ENCODE measurements at regions not wholly inside any gene's neighbourhood (a gene's known extent, or its start where the extent isn't known, plus 50 kb on each side); places are given as distances from the start of the nearest gene placed in this dataset.

- no peaks in the 10 kb centered on the region for H3K4me1 ChIP-seq (ENCODE audit: control insufficient read depth, insufficient read depth, low read length)
- Mint-ChIP-seq H3K4me3 (no peak overlapping the region), H3K36me3 (no peaks in the 10 kb centered on the region), H3K9me3 (no peaks in the 10 kb centered on the region), H3K4me1 (no peaks in the 10 kb centered on the region), H3K27ac (no peak overlapping the region), H3K27me3 (ENCODE audit: low read depth in 2 of 2) (peaks cover 4 to 6% of the 10 kb centered on the region in 2 donors)
- no peak overlapping the region for H3K4me3 ChIP-seq (ENCODE audit: low read length)
- DNase-seq (no peak), ATAC-seq (no peak)
- no peak overlapping the region for H3K27ac ChIP-seq (ENCODE audit: low read length)
- H3K27me3 ChIP-seq (ENCODE audit: control insufficient read depth, insufficient read depth, low read length) = no peaks in the 10 kb centered on the region
- intact Hi-C loops (cut with micrococcal nuclease) = no loop called here
- H3K9me3 ChIP-seq (ENCODE audit: control insufficient read depth, insufficient read depth, low read length) = no peaks in the 10 kb centered on the region
- TF ChIP-seq, protein P1, sequence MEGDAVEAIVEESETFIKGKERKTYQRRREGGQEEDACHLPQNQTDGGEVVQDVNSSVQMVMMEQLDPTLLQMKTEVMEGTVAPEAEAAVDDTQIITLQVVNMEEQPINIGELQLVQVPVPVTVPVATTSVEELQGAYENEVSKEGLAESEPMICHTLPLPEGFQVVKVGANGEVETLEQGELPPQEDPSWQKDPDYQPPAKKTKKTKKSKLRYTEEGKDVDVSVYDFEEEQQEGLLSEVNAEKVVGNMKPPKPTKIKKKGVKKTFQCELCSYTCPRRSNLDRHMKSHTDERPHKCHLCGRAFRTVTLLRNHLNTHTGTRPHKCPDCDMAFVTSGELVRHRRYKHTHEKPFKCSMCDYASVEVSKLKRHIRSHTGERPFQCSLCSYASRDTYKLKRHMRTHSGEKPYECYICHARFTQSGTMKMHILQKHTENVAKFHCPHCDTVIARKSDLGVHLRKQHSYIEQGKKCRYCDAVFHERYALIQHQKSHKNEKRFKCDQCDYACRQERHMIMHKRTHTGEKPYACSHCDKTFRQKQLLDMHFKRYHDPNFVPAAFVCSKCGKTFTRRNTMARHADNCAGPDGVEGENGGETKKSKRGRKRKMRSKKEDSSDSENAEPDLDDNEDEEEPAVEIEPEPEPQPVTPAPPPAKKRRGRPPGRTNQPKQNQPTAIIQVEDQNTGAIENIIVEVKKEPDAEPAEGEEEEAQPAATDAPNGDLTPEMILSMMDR (IDR thresholded peaks at IDR 0.05) = no peak
- 61% methylated on average over 3 of the region's 3 CpGs for WGBS (ENCODE audit: insufficient coverage)
- H3K36me3 ChIP-seq (ENCODE audit: control insufficient read depth, insufficient read depth, low read length) = no peaks in the 10 kb centered on the region
Measured at GRCh38 chr1:14297356-14297755, 301.1 kb upstream of the KAZN start.

DNA sequence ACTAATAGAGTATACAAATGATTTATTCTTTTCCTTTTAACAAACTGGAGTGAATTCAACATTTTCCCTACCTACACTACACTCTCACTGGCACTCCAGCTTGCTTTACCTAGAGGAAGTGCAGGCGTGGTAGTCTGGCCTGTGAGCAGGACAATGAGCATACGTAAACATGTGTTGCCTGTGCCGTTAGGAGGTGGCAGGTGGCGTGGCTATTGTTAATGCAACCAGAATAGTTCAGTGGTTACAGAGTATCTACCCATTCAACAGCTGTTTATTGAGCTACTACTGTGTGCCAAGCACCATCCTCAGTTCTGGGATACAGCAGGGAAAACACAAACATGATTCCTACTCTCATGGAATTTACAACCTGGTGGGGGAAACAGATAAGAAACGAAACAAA, 299.7 kb upstream of the KAZN start:
- Histone ChIP-seq H3K9me3 (ENCODE audit: control insufficient read depth, insufficient read depth, low read length) (no peaks in the 10 kb centered on the region), H3K36me3 (ENCODE audit: control insufficient read depth, insufficient read depth, low read length) (no peaks in the 10 kb centered on the region), H3K27me3 (ENCODE audit: control insufficient read depth, insufficient read depth, low read length) (no peaks in the 10 kb centered on the region), H3K4me1 (ENCODE audit: control insufficient read depth, insufficient read depth, low read length) (no peaks in the 10 kb centered on the region), H3K4me3 (ENCODE audit: low read length) (no peak overlapping the region), H3K27ac (ENCODE audit: low read length) (no peak overlapping the region)
- no peaks in the 10 kb centered on the region for H3K36me3 Mint-ChIP-seq
- H3K27ac Mint-ChIP-seq = no peak overlapping the region
- DNase-seq (no peak), ATAC-seq (no peak)
- no peaks in the 10 kb centered on the region for H3K4me1 Mint-ChIP-seq
- intact Hi-C loops (cut with micrococcal nuclease) = no loop called here
- TF ChIP-seq, protein P1 (IDR thresholded peaks at IDR 0.05) = no peak
- no peak overlapping the region for H3K4me3 Mint-ChIP-seq
- WGBS (ENCODE audit: insufficient coverage) = 71% methylated on average over 5 of the region's 5 CpGs
- H3K9me3 Mint-ChIP-seq = no peaks in the 10 kb centered on the region
- H3K27me3 Mint-ChIP-seq (ENCODE audit: low read depth in 2 of 2) = peaks cover 5 to 13% of the 10 kb centered on the region in 2 donors

DNA sequence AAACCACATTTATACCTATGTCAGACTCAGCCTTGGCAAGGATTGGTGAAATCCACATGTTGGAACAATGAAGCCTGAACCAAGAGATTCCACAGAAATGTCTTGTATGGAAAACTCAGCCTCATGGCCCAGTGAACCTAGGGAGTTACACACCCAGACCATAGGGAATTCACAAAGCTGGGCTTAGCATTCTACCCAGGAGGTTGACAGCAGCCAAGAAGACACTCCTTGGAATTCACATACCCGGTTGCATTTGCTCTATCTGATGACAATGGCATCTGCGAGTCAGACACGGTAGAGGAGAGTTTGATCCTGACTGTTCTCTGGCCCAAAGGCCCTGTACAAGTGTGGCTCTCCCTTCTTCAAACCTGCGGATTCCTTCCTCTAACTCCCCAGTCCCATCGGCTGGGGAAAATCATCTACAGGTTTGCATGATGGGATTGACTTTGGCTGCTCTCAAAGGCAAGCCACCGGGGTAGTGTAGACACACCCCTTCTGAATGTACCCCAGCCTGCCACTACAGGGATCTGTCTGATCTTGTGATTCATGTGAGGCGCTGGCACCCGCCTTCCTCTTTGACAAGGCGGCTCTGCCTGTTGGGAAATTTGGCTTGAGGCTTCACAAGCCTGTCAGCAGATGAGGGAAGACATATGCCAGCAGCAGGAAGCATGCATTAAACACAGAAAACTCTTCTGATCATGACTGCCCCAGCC, 297.3 kb upstream of the KAZN start:
- no peaks in the 10 kb centered on the region for H3K9me3 ChIP-seq (ENCODE audit: control insufficient read depth, insufficient read depth, low read length)
- ATAC-seq (no peak), DNase-seq (no peak)
- Mint-ChIP-seq H3K9me3 (no peaks in the 10 kb centered on the region), H3K4me3 (no peak overlapping the region), H3K36me3 (no peaks in the 10 kb centered on the region), H3K27me3 (ENCODE audit: low read depth in 2 of 2) (peaks cover 6 to 13% of the 10 kb centered on the region in 2 donors), H3K27ac (no peak overlapping the region), H3K4me1 (no peaks in the 10 kb centered on the region)
- no peaks in the 10 kb centered on the region for H3K36me3 ChIP-seq (ENCODE audit: control insufficient read depth, insufficient read depth, low read length)
- H3K4me1 ChIP-seq (ENCODE audit: control insufficient read depth, insufficient read depth, low read length) = no peaks in the 10 kb centered on the region
- intact Hi-C loops (cut with micrococcal nuclease) = no loop called here
- no peak overlapping the region for H3K27ac ChIP-seq (ENCODE audit: low read length)
- WGBS (ENCODE audit: insufficient coverage) = 83% methylated on average over 9 of the region's 9 CpGs
- H3K4me3 ChIP-seq (ENCODE audit: low read length) = no peak overlapping the region
- TF ChIP-seq, protein P1 (IDR thresholded peaks at IDR 0.05) = no peak
- H3K27me3 ChIP-seq (ENCODE audit: control insufficient read depth, insufficient read depth, low read length) = no peaks in the 10 kb centered on the region

DNA sequence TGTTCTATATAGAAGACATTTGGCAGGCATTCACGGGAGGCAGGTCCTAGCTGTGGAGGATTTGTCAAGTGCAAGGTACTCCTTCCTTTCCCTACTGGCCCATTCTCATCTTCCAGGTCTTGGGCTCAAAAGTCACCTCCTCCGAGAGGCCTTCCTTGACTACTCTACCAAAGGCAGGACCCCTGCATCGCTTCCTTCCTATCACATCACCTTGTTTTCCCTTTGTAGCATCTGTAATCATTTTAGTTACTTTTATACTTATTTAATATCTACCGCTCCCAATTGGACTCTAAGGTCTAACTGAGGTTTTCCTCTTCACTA, 296.8 kb upstream of the KAZN start:
- ATAC-seq (no peak), DNase-seq (no peak)
- H3K27ac Mint-ChIP-seq = no peak overlapping the region
- H3K27me3 Mint-ChIP-seq (ENCODE audit: low read depth in 2 of 2) = peaks cover 6 to 17% of the 10 kb centered on the region in 2 donors
- H3K36me3 Mint-ChIP-seq = no peaks in the 10 kb centered on the region
- H3K9me3 Mint-ChIP-seq = no peaks in the 10 kb centered on the region
- Histone ChIP-seq H3K27me3 (ENCODE audit: control insufficient read depth, insufficient read depth, low read length) (no peaks in the 10 kb centered on the region), H3K27ac (ENCODE audit: low read length) (no peak overlapping the region), H3K9me3 (ENCODE audit: control insufficient read depth, insufficient read depth, low read length) (no peaks in the 10 kb centered on the region), H3K4me3 (ENCODE audit: low read length) (no peak overlapping the region), H3K36me3 (ENCODE audit: control insufficient read depth, insufficient read depth, low read length) (no peaks in the 10 kb centered on the region), H3K4me1 (ENCODE audit: control insufficient read depth, insufficient read depth, low read length) (no peaks in the 10 kb centered on the region)
- H3K4me3 Mint-ChIP-seq = no peak overlapping the region
- 82% methylated on average over 3 of the region's 4 CpGs for WGBS (ENCODE audit: insufficient coverage)
- no peaks in the 10 kb centered on the region for H3K4me1 Mint-ChIP-seq
- TF ChIP-seq, protein P1 (IDR thresholded peaks at IDR 0.05) = no peak
- intact Hi-C loops (cut with micrococcal nuclease) = no loop called here
